ENCODE measurements at regions not wholly inside any gene's neighbourhood (a gene's known extent, or its start where the extent isn't known, plus 50 kb on each side); places are given as distances from the start of the nearest gene placed in this dataset.
A peak's percentile ranks its signal among the peaks of the same experiment; 100 is the strongest.

DNA sequence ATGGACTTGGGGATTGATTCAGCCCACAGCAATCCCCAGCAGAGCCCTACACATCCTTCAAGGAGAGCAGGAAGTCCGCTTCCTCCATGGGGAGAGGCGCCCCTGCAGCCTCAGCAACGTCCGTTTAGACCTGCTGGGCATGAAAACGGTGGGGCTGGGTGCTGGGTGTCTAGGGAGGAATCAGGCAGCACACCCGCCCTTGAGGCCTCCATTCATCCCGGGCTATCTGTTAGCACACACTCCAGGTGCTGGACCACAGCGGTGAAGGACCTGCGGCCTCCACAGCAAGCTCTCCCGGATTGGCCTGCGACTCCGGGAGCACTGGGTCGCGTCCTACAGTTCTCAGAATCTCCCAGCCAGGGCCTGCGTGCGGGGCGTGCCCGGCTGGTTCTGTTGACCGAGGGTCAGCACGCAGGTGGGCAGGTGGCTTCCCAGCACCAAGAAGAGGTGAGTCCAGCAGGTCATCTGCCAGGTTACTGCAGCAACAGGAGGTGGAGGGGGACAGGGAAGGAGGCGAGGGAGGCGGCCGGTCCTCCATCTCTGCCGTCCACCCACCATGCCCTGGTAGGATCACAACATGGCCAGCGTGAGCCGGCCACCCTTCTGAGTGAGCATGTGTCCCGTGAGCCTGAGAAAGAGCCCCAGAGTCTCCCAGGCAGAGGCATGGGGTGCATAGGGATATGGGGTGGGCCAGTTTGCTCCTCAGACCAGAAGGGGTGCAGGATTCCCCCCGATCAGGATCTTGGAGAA is 96.6 kb downstream of the RIPK4 start:
- Histone ChIP-seq H3K9me3 (no peaks in the 10 kb centered on the region), H3K4me1 (peaks cover 28% of the 10 kb centered on the region), H3K27ac (no peak overlapping the region), H3K27me3 (peaks cover 2% of the 10 kb centered on the region), H3K4me3 (no peak overlapping the region), H3K36me3 (no peaks in the 10 kb centered on the region)
- peak in 1 of 2 donors; percentile 53 for DNase-seq (ENCODE audit: low spot score in 2 of 2)
- 85% methylated on average over 27 of the region's 28 CpGs for WGBS
- TF ChIP-seq POLR2A (IDR thresholded peaks at IDR 0.05) (no peak), POLR2AphosphoS5 (IDR thresholded peaks at IDR 0.05) (no peak), CTCF (IDR thresholded peaks at IDR 0.05) (no peak), EP300 (IDR thresholded peaks at IDR 0.05) (no peak)

DNA sequence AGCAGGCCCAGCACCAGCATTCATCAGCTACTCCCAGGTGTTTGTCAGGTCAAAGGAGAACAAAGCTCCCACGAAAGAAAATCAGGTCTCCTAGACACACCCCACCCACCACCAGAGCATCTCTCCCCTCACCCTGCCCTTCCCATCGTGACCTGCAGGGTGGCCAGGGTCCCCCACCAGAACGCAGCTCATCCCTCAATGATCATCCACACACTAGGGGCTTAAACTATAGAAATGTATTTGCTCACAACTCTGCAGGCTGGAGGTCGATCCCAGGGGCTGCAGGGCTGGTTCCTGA is 97.4 kb downstream of the RIPK4 start:
- TF ChIP-seq CTCF (IDR thresholded peaks at IDR 0.05) (no peak), POLR2AphosphoS5 (IDR thresholded peaks at IDR 0.05) (no peak), POLR2A (IDR thresholded peaks at IDR 0.05) (no peak), EP300 (IDR thresholded peaks at IDR 0.05) (no peak)
- Histone ChIP-seq H3K9me3 (no peaks in the 10 kb centered on the region), H3K27ac (no peak overlapping the region), H3K27me3 (peaks cover 2% of the 10 kb centered on the region), H3K36me3 (no peaks in the 10 kb centered on the region), H3K4me3 (no peak overlapping the region), H3K4me1 (peaks cover 36% of the 10 kb centered on the region)
- DNase-seq (ENCODE audit: low spot score in 2 of 2): no peak
- 88% methylated on average over 3 of the region's 4 CpGs for WGBS

DNA sequence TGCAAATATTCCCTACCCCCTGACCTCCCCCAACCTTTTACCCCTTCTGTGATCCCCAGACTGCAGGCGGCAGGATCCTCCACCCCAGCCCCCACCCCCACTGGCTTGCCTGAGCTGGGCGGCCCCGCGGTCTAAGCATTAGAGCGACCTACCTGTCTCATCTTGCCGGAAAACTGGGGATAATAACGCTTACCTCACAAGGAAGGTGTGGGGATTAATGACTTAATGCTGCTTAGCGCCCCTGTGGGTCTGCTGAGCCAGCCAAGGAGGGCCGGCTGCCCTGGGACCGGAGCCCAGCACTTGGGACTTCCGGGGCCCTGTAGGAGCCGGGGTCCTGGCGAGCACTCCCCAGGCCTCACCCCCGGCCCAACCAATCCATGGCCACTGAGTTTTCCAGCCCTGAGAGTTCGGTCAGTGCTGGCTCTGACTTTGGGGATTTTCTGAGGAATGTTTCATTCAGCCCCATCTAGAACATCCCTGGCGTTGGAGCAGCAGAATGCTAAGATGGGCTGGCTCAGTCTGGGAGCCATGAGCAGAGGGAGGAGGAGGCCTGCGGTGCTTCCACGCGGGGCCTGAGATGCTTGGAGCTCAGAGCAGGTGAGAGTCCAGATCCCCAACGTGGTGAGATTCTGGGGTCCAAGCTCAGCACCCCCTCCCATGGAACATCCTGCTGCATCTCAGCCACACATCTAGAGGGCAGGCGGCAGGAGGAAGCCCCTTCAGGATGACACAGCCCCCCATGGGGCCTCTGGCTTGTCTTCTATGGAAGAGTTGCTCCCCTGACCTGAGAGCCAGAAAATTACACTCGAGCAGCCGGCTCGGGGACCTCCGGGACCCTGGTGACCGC is 97.9 kb downstream of the RIPK4 start:
- TF ChIP-seq POLR2AphosphoS5 (IDR thresholded peaks at IDR 0.05): no peak
- no peak for TF ChIP-seq CTCF (IDR thresholded peaks at IDR 0.05)
- no peak overlapping the region for H3K27ac ChIP-seq
- WGBS: 46% methylated on average over 8 of the region's 26 CpGs
- H3K9me3 ChIP-seq: no peaks in the 10 kb centered on the region
- H3K4me1 ChIP-seq: peaks cover 42% of the 10 kb centered on the region
- peak; percentile 56 to 73 for DNase-seq (ENCODE audit: low spot score in 2 of 2)
- no peaks in the 10 kb centered on the region for H3K36me3 ChIP-seq
- no peak overlapping the region for H3K4me3 ChIP-seq
- H3K27me3 ChIP-seq: peaks cover 2% of the 10 kb centered on the region

DNA sequence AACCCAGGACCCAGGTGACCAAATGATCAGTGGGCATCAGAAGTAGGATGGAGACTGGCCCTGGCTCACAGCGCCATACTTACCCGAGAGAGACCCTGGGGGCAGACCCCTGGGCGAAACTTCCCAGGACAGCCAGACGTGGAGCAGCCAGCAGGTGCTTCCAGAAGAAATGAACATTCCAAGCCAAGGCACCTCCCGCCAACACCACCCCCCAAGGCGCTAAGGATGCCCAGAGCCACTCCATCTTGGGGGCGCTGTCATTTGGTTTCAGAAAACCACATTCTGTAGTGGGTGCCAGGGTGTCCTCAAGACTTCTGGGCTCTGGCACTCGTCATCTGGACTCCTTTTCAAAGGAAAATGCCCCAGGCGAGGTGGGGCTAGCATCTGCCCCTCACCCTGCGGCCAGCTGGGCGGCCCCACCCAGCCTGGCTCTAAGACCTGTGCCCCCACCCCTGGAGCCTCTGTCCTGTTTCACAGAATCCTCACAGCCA is 98.8 kb downstream of the RIPK4 start:
- 72% methylated on average over 3 of the region's 11 CpGs for WGBS
- H3K27ac ChIP-seq: no peak overlapping the region
- H3K4me3 ChIP-seq: no peak overlapping the region
- peak; percentile 51 to 76 for DNase-seq (ENCODE audit: low spot score in 2 of 2)
- peaks cover 2% of the 10 kb centered on the region for H3K27me3 ChIP-seq
- no peaks in the 10 kb centered on the region for H3K9me3 ChIP-seq
- H3K36me3 ChIP-seq: no peaks in the 10 kb centered on the region
- TF ChIP-seq POLR2A (IDR thresholded peaks at IDR 0.05) (no peak), CTCF (IDR thresholded peaks at IDR 0.05) (no peak), POLR2AphosphoS5 (IDR thresholded peaks at IDR 0.05) (no peak), EP300 (IDR thresholded peaks at IDR 0.05) (no peak)
- peaks cover 44% of the 10 kb centered on the region for H3K4me1 ChIP-seq

GRCh38 chr21:41667136-41667535 is 99.7 kb downstream of the RIPK4 start:
- no peaks in the 10 kb centered on the region for H3K9me3 ChIP-seq
- peaks cover 44% of the 10 kb centered on the region for H3K4me1 ChIP-seq
- no peaks in the 10 kb centered on the region for H3K27me3 ChIP-seq
- no peaks in the 10 kb centered on the region for H3K36me3 ChIP-seq
- H3K4me3 ChIP-seq: no peak overlapping the region
- no peak for TF ChIP-seq EP300 (IDR thresholded peaks at IDR 0.05)
- no peak for TF ChIP-seq POLR2A (IDR thresholded peaks at IDR 0.05)
- no peak for TF ChIP-seq CTCF (IDR thresholded peaks at IDR 0.05)
- no peak for TF ChIP-seq POLR2AphosphoS5 (IDR thresholded peaks at IDR 0.05)
- 80% methylated on average over 3 of the region's 3 CpGs for WGBS
- no peak overlapping the region for H3K27ac ChIP-seq
- peak in 1 of 2 donors; percentile 30 for DNase-seq (ENCODE audit: low spot score in 2 of 2)

Data from suprapubic skin (tissue), 4 donors.